Activated CD4-positive, alpha-beta T cell treated with anti-CD3 and anti-CD28 coated beads, Interleukin-2, Interleukin-6, amounts not matched to agents 100 ng/mL and 50 ng/mL, durations not matched to agents 16 hours and 8 hours (primary cell): ENCODE measurements at regions not wholly inside any gene's neighbourhood (a gene's known extent, or its start where the extent isn't known, plus 50 kb on each side); places are given as distances from the start of the nearest gene placed in this dataset.
"Not testable (repeated sequence)": the region's sequence is repeated elsewhere in the genome, so short reads cannot be mapped to it uniquely, and the experiment has no call there.

Experiments
- DNase-seq: peaks from one replicate; pipeline ENCODE4 v3.0.0-alpha.2; 2020

- DNase-seq: no peak
Measured at GRCh38 chr4:20196476-20196875, 55.2 kb upstream of the SLIT2 start.

- DNase-seq: no peak
Measured at GRCh38 chr4:20195071-20195885, 56.4 kb upstream of the SLIT2 start.

GRCh38 chr4:20194123-20195013 is 57.3 kb upstream of the SLIT2 start:
- DNase-seq: no peak

GRCh38 chr4:20193141-20193936 is 58.4 kb upstream of the SLIT2 start:
- no peak for DNase-seq

- no peak for DNase-seq
Measured at GRCh38 chr4:20192736-20193135, 59.0 kb upstream of the SLIT2 start.

- DNase-seq: no peak
Measured at GRCh38 chr4:20185103-20185502, 66.6 kb upstream of the SLIT2 start.

- not testable (repeated sequence) for DNase-seq
Measured at GRCh38 chr4:20183131-20183530, 68.6 kb upstream of the SLIT2 start.

- DNase-seq: no peak
Measured at GRCh38 chr4:20181926-20182325, 69.8 kb upstream of the SLIT2 start.

GRCh38 chr4:20180509-20180908 is 71.2 kb upstream of the SLIT2 start:
- DNase-seq: no peak

- no peak for DNase-seq
Measured at GRCh38 chr4:20178902-20179576, 72.7 kb upstream of the SLIT2 start.

- DNase-seq: no peak
Measured at GRCh38 chr4:20176881-20177280, 74.8 kb upstream of the SLIT2 start.

- no peak for DNase-seq
Measured at GRCh38 chr4:20172070-20172760, 79.5 kb upstream of the SLIT2 start.

GRCh38 chr4:20166544-20166943 is 85.2 kb upstream of the SLIT2 start:
- no peak for DNase-seq

GRCh38 chr4:20159516-20159915 is 92.2 kb upstream of the SLIT2 start:
- DNase-seq: no peak

GRCh38 chr4:20158195-20158594 is 93.5 kb upstream of the SLIT2 start:
- DNase-seq: no peak

- no peak for DNase-seq
Measured at GRCh38 chr4:20151436-20151835, 100.3 kb upstream of the SLIT2 start.

GRCh38 chr4:20149143-20149542 is 102.6 kb upstream of the SLIT2 start:
- not testable (repeated sequence) for DNase-seq

- no peak for DNase-seq
Measured at GRCh38 chr4:20137176-20137575, 114.5 kb upstream of the SLIT2 start.

- DNase-seq: no peak
Measured at GRCh38 chr4:20127626-20128025, 124.1 kb upstream of the SLIT2 start.

GRCh38 chr4:20126906-20127305 is 124.8 kb upstream of the SLIT2 start:
- no peak for DNase-seq

- no peak for DNase-seq
Measured at GRCh38 chr4:20124317-20125026, 127.2 kb upstream of the SLIT2 start.
